HG03565 (cell line): ENCODE measurements at regions not wholly inside any gene's neighbourhood (a gene's known extent, or its start where the extent isn't known, plus 50 kb on each side); places are given as distances from the start of the nearest gene placed in this dataset.
"Not testable (repeated sequence)": the region's sequence is repeated elsewhere in the genome, so short reads cannot be mapped to it uniquely, and the experiment has no call there.

ENCODE experiments used
- ATAC-seq: cut with Tn5 transposase; IDR thresholded peaks from one replicate; pipeline ENCODE4 v1.9.1; 2021; ENCODE audit warnings: mild to moderate bottlenecking, moderate library complexity; ENCODE audit not compliant: unreplicated experiment

- no peak for ATAC-seq
Observed at GRCh38 chr17:70683936-70684335, 514.6 kb downstream of the KCNJ2 start.

- no peak for ATAC-seq
Observed at GRCh38 chr17:70687421-70687820, 518.1 kb downstream of the KCNJ2 start.

GRCh38 chr17:70691150-70691549 is 521.8 kb downstream of the KCNJ2 start:
- no peak for ATAC-seq

- no peak for ATAC-seq
Observed at GRCh38 chr17:70699408-70699807, 530.1 kb downstream of the KCNJ2 start.

GRCh38 chr17:70702683-70703255 is 533.4 kb downstream of the KCNJ2 start:
- no peak for ATAC-seq

- ATAC-seq, result no peak
Observed at GRCh38 chr17:70709596-70709995, 540.3 kb downstream of the KCNJ2 start.

GRCh38 chr17:70713694-70714093 is 544.4 kb downstream of the KCNJ2 start:
- no peak for ATAC-seq

GRCh38 chr17:70716551-70716950 is 547.2 kb downstream of the KCNJ2 start:
- no peak for ATAC-seq

GRCh38 chr17:70717042-70717441 is 547.7 kb downstream of the KCNJ2 start:
- ATAC-seq, result no peak

- no peak for ATAC-seq
Observed at GRCh38 chr17:70736375-70736957, 567.1 kb downstream of the KCNJ2 start.

- ATAC-seq, result no peak
Observed at GRCh38 chr17:70739065-70739464, 569.7 kb downstream of the KCNJ2 start.

- ATAC-seq, result not testable (repeated sequence)
Observed at GRCh38 chr17:70746574-70746973, 577.2 kb downstream of the KCNJ2 start.

- ATAC-seq, result no peak
Observed at GRCh38 chr17:70750983-70751382, 581.7 kb downstream of the KCNJ2 start.

GRCh38 chr17:70752461-70752860 is 583.1 kb downstream of the KCNJ2 start:
- not testable (repeated sequence) for ATAC-seq

- no peak for ATAC-seq
Observed at GRCh38 chr17:70752966-70753467, 583.7 kb downstream of the KCNJ2 start.

GRCh38 chr17:70763018-70763417 is 593.7 kb downstream of the KCNJ2 start:
- ATAC-seq, result no peak

- ATAC-seq, result no peak
Observed at GRCh38 chr17:70767102-70767701, 597.9 kb downstream of the KCNJ2 start.

- no peak for ATAC-seq
Observed at GRCh38 chr17:70769956-70770355, 600.6 kb downstream of the KCNJ2 start.

- no peak for ATAC-seq
Observed at GRCh38 chr17:70771804-70772386, 602.6 kb downstream of the KCNJ2 start.

- ATAC-seq, result no peak
Observed at GRCh38 chr17:70772761-70773160, 603.4 kb downstream of the KCNJ2 start.

- ATAC-seq, result no peak
Observed at GRCh38 chr17:70773258-70773657, 603.9 kb downstream of the KCNJ2 start.
